ENCODE measurements at regions not wholly inside any gene's neighbourhood (a gene's known extent, or its start where the extent isn't known, plus 50 kb on each side); places are given as distances from the start of the nearest gene placed in this dataset.

DNA sequence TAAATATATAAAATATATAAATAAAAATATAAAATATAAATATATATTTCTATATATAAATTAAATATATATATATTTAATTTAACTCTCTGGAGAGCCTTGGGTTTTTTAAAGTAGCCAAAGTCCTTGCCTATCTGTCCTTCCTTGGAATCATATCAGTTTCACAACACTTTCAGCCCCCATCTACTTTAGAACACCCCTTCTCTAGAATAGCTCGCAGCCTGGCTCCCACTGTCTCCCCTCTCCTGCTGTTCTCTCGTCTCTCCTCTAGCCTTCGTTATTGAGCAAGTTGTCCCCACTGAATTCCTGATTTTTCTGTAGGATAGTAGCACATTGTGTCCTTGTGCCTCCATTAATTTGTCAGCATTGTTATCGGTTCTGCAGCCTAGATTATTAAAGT lies 677.0 kb downstream of the RNF144A start:
- Histone ChIP-seq H3K27ac (replicated peaks; ENCODE audit: low read length) (no peak overlapping the region), H3K9ac (ENCODE audit: low read depth, low read length, poor library complexity) (no peak overlapping the region), H3K4me3 (ENCODE audit: low read length in 2 of 2) (no peak overlapping the region), H2BK12ac (ENCODE audit: low read length) (no peak overlapping the region), H2BK120ac (ENCODE audit: low read depth, low read length) (no peak overlapping the region), H3K4me1 (ENCODE audit: control insufficient read depth in 2 of 2, insufficient read depth in 1 of 2, low read depth in 1 of 2, low read length in 2 of 2) (peaks cover 0 to 1% of the 10 kb centered on the region in 2 donors), H3K36me3 (replicated peaks in 1 of 2; ENCODE audit: control insufficient read depth in 2 of 2, insufficient read depth in 2 of 2, low read length in 2 of 2) (no peaks in the 10 kb centered on the region), H3K14ac (ENCODE audit: low read length) (no peak overlapping the region), H2AFZ (ENCODE audit: low read length) (no peak overlapping the region), H3K9me3 (replicated peaks in 1 of 2; ENCODE audit: control insufficient read depth in 2 of 2, insufficient read depth in 1 of 2, low read depth in 1 of 2, low read length in 2 of 2) (no peaks in the 10 kb centered on the region), H2BK5ac (ENCODE audit: low read length) (no peak overlapping the region), H2AK5ac (ENCODE audit: low read depth, low read length) (no peak overlapping the region), H3K4me2 (ENCODE audit: insufficient read depth, low read length, poor library complexity, severe bottlenecking) (no peak overlapping the region), H3K79me1 (ENCODE audit: low read depth, low read length) (no peaks in the 10 kb centered on the region), H4K8ac (ENCODE audit: low read depth, low read length) (no peak overlapping the region), H3K4ac (ENCODE audit: low read length) (no peak overlapping the region), H2BK15ac (ENCODE audit: low read length) (no peak overlapping the region), H3K18ac (ENCODE audit: low read length) (no peak overlapping the region), H3K27me3 (ENCODE audit: control insufficient read depth in 3 of 3, insufficient read depth in 3 of 3, low read depth in 1 of 3, low read length in 3 of 3) (no peaks in the 10 kb centered on the region), H3K23ac (ENCODE audit: low read depth, low read length, poor library complexity) (no peak overlapping the region), H4K91ac (ENCODE audit: low read depth, low read length, poor library complexity) (no peak overlapping the region)
- WGBS, 2 donors (ENCODE audit: extremely low coverage in 2 of 2, insufficient read length in 2 of 2, insufficient replicate concordance in 1 of 2) = no CpG with 5 or more reads among the region's 4 CpGs
- no peak for DNase-seq (ENCODE audit: low spot score)

DNA sequence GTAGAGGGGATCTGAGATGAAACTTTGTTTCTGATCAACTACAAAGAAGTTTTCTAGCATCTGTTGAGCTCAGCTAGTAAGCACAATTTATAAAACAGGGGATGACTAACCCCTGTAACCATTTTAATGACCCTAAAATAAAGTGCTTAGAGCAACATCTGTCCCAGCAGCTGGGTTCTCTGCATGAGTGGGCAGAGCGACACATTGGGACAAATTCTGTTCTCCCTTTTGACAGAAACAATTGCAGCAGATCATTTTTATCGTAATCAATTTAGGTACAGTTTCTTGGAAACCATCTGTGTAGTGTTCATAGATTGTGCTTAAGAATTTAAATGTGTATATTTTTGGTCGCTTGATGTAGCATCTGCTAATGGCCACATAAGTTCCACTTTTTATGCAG lies 678.0 kb downstream of the RNF144A start:
- Histone ChIP-seq H3K14ac (ENCODE audit: low read length) (no peak overlapping the region), H3K36me3 (replicated peaks in 1 of 2; ENCODE audit: control insufficient read depth in 2 of 2, insufficient read depth in 2 of 2, low read length in 2 of 2) (no peaks in the 10 kb centered on the region), H3K9me3 (replicated peaks in 1 of 2; ENCODE audit: control insufficient read depth in 2 of 2, insufficient read depth in 1 of 2, low read depth in 1 of 2, low read length in 2 of 2) (no peaks in the 10 kb centered on the region), H2BK5ac (ENCODE audit: low read length) (no peak overlapping the region), H3K27ac (replicated peaks; ENCODE audit: low read length) (no peak overlapping the region), H4K91ac (ENCODE audit: low read depth, low read length, poor library complexity) (no peak overlapping the region), H2BK12ac (ENCODE audit: low read length) (no peak overlapping the region), H3K4ac (ENCODE audit: low read length) (no peak overlapping the region), H3K9ac (ENCODE audit: low read depth, low read length, poor library complexity) (no peak overlapping the region), H2BK120ac (ENCODE audit: low read depth, low read length) (no peak overlapping the region), H3K18ac (ENCODE audit: low read length) (no peak overlapping the region), H4K8ac (ENCODE audit: low read depth, low read length) (no peak overlapping the region), H3K79me1 (ENCODE audit: low read depth, low read length) (no peaks in the 10 kb centered on the region), H3K4me2 (ENCODE audit: insufficient read depth, low read length, poor library complexity, severe bottlenecking) (no peak overlapping the region), H3K27me3 (ENCODE audit: control insufficient read depth in 3 of 3, insufficient read depth in 3 of 3, low read depth in 1 of 3, low read length in 3 of 3) (no peaks in the 10 kb centered on the region), H3K4me1 (ENCODE audit: control insufficient read depth in 2 of 2, insufficient read depth in 1 of 2, low read depth in 1 of 2, low read length in 2 of 2) (peaks cover 0 to 1% of the 10 kb centered on the region in 2 donors), H3K4me3 (ENCODE audit: low read length in 2 of 2) (no peak overlapping the region), H2AFZ (ENCODE audit: low read length) (no peak overlapping the region), H2AK5ac (ENCODE audit: low read depth, low read length) (no peak overlapping the region), H3K23ac (ENCODE audit: low read depth, low read length, poor library complexity) (no peak overlapping the region), H2BK15ac (ENCODE audit: low read length) (no peak overlapping the region)
- DNase-seq (ENCODE audit: low spot score) = no peak
- WGBS, 2 donors (ENCODE audit: extremely low coverage in 2 of 2, insufficient read length in 2 of 2, insufficient replicate concordance in 1 of 2) = no CpG with 5 or more reads among the region's 3 CpGs

DNA sequence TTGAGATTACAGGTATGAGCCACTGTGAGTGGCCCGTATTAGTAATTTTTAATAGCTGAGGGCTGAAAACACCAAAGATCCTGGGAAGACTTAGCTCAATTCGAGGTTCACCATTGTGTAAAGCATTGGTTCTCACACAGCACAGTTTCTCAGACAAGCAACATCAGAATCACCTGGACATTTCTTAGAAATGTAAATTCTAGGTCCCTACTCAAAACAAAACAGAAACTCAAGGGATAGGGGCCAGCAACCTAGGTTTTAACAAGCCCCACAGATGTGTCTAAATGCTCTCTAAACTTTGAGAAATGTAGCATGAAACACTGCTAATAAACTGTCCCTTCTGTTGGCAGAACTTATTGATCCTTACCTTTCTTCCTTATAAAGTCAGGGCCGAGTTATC lies 681.2 kb downstream of the RNF144A start:
- no peak overlapping the region for H2BK120ac ChIP-seq (ENCODE audit: low read depth, low read length)
- no peaks in the 10 kb centered on the region for H3K9me3 ChIP-seq (replicated peaks in 1 of 2; ENCODE audit: control insufficient read depth in 2 of 2, insufficient read depth in 1 of 2, low read depth in 1 of 2, low read length in 2 of 2)
- H3K4me3 ChIP-seq (ENCODE audit: low read length in 2 of 2) = no peak overlapping the region
- H2AFZ ChIP-seq (ENCODE audit: low read length) = no peak overlapping the region
- H2BK5ac ChIP-seq (ENCODE audit: low read length) = no peak overlapping the region
- no CpG with 5 or more reads among the region's 3 CpGs for WGBS, 2 donors (ENCODE audit: extremely low coverage in 2 of 2, insufficient read length in 2 of 2, insufficient replicate concordance in 1 of 2)
- H3K18ac ChIP-seq (ENCODE audit: low read length) = no peak overlapping the region
- no peaks in the 10 kb centered on the region for H3K79me1 ChIP-seq (ENCODE audit: low read depth, low read length)
- H4K8ac ChIP-seq (ENCODE audit: low read depth, low read length) = no peak overlapping the region
- H3K27me3 ChIP-seq (ENCODE audit: control insufficient read depth in 3 of 3, insufficient read depth in 3 of 3, low read depth in 1 of 3, low read length in 3 of 3) = no peaks in the 10 kb centered on the region
- H2BK12ac ChIP-seq (ENCODE audit: low read length) = no peak overlapping the region
- H3K36me3 ChIP-seq (replicated peaks in 1 of 2; ENCODE audit: control insufficient read depth in 2 of 2, insufficient read depth in 2 of 2, low read length in 2 of 2) = no peaks in the 10 kb centered on the region
- no peak for DNase-seq (ENCODE audit: low spot score)
- H3K27ac ChIP-seq (replicated peaks; ENCODE audit: low read length) = no peak overlapping the region
- no peak overlapping the region for H3K9ac ChIP-seq (ENCODE audit: low read depth, low read length, poor library complexity)
- no peak overlapping the region for H3K14ac ChIP-seq (ENCODE audit: low read length)
- H2AK5ac ChIP-seq (ENCODE audit: low read depth, low read length) = no peak overlapping the region
- H3K23ac ChIP-seq (ENCODE audit: low read depth, low read length, poor library complexity) = no peak overlapping the region
- no peak overlapping the region for H3K4ac ChIP-seq (ENCODE audit: low read length)
- no peak overlapping the region for H3K4me2 ChIP-seq (ENCODE audit: insufficient read depth, low read length, poor library complexity, severe bottlenecking)
- no peaks in the 10 kb centered on the region for H3K4me1 ChIP-seq (ENCODE audit: control insufficient read depth in 2 of 2, insufficient read depth in 1 of 2, low read depth in 1 of 2, low read length in 2 of 2)
- H2BK15ac ChIP-seq (ENCODE audit: low read length) = no peak overlapping the region
- H4K91ac ChIP-seq (ENCODE audit: low read depth, low read length, poor library complexity) = no peak overlapping the region

DNA sequence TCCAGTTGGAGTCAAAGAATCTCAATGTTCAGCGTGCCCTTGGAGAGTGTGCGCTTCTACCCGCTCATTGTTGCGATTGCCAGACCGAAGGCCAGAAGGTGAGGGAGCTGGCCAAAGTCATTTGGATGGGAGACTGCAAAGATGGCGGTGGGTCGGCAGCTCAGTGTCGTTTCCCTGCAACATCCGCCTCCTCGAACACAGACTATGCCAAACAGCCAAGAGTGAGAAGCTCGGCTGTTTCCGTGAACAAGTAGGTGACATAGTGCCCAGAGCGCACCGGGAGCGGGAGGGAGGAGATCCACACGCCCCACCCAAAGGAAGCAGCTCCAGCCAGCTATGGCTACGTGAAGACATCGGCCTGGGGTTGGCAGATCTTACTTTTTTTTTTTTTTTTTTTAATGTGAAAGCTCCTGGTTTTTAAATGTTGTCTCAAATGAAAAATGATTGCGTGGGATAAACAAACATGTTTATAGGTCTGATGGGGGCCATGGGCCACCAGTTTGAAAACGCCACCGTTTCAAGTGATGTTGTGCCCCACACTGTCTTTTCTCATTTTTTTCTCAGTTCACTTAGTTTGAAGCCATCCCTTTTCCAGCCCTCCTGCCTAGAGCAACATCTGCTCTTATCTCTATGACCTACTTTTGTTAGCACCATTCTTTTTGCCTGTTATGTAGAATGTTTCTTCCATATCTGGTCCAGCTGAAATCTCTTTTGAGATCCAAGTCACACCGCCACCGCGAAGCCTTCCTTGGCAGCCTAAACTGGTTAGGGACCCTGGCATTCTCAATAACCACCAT lies 682.4 kb downstream of the RNF144A start:
- H3K4ac ChIP-seq (ENCODE audit: low read length) = no peak overlapping the region
- no peak overlapping the region for H2BK5ac ChIP-seq (ENCODE audit: low read length)
- H2BK15ac ChIP-seq (ENCODE audit: low read length) = no peak overlapping the region
- no peaks in the 10 kb centered on the region for H3K36me3 ChIP-seq (replicated peaks in 1 of 2; ENCODE audit: control insufficient read depth in 2 of 2, insufficient read depth in 2 of 2, low read length in 2 of 2)
- H2BK12ac ChIP-seq (ENCODE audit: low read length) = no peak overlapping the region
- H3K4me2 ChIP-seq (ENCODE audit: insufficient read depth, low read length, poor library complexity, severe bottlenecking) = no peak overlapping the region
- no peak for DNase-seq (ENCODE audit: low spot score)
- no peak overlapping the region for H4K8ac ChIP-seq (ENCODE audit: low read depth, low read length)
- no peaks in the 10 kb centered on the region for H3K9me3 ChIP-seq (replicated peaks in 1 of 2; ENCODE audit: control insufficient read depth in 2 of 2, insufficient read depth in 1 of 2, low read depth in 1 of 2, low read length in 2 of 2)
- H2AFZ ChIP-seq (ENCODE audit: low read length) = no peak overlapping the region
- no peaks in the 10 kb centered on the region for H3K27me3 ChIP-seq (ENCODE audit: control insufficient read depth in 3 of 3, insufficient read depth in 3 of 3, low read depth in 1 of 3, low read length in 3 of 3)
- H2BK120ac ChIP-seq (ENCODE audit: low read depth, low read length) = no peak overlapping the region
- H4K91ac ChIP-seq (ENCODE audit: low read depth, low read length, poor library complexity) = no peak overlapping the region
- no peak overlapping the region for H3K9ac ChIP-seq (ENCODE audit: low read depth, low read length, poor library complexity)
- no peak overlapping the region for H3K27ac ChIP-seq (replicated peaks; ENCODE audit: low read length)
- H3K23ac ChIP-seq (ENCODE audit: low read depth, low read length, poor library complexity) = no peak overlapping the region
- no CpG with 5 or more reads among the region's 24 CpGs for whole genome bisulfite sequencing, 2 donors (ENCODE audit: extremely low coverage in 2 of 2, insufficient read length in 2 of 2, insufficient replicate concordance in 1 of 2)
- no peaks in the 10 kb centered on the region for H3K4me1 ChIP-seq (ENCODE audit: control insufficient read depth in 2 of 2, insufficient read depth in 1 of 2, low read depth in 1 of 2, low read length in 2 of 2)
- H3K14ac ChIP-seq (ENCODE audit: low read length) = no peak overlapping the region
- H3K4me3 ChIP-seq (ENCODE audit: low read length in 2 of 2) = no peak overlapping the region
- no peak overlapping the region for H3K18ac ChIP-seq (ENCODE audit: low read length)
- H3K79me1 ChIP-seq (ENCODE audit: low read depth, low read length) = no peaks in the 10 kb centered on the region
- H2AK5ac ChIP-seq (ENCODE audit: low read depth, low read length) = no peak overlapping the region

Data from neuronal stem cell (in vitro differentiated cells).